Occipital lobe (tissue), 1 donor: ENCODE measurements at regions not wholly inside any gene's neighbourhood (a gene's known extent, or its start where the extent isn't known, plus 50 kb on each side); places are given as distances from the start of the nearest gene placed in this dataset.
"Not testable (repeated sequence)": the region's sequence is repeated elsewhere in the genome, so short reads cannot be mapped to it uniquely, and the experiment has no call there.

Experiments used
- DNase-seq: peaks from one replicate; lab custom pipeline; 2025; lab: John Stamatoyannopoulos, UW

DNA sequence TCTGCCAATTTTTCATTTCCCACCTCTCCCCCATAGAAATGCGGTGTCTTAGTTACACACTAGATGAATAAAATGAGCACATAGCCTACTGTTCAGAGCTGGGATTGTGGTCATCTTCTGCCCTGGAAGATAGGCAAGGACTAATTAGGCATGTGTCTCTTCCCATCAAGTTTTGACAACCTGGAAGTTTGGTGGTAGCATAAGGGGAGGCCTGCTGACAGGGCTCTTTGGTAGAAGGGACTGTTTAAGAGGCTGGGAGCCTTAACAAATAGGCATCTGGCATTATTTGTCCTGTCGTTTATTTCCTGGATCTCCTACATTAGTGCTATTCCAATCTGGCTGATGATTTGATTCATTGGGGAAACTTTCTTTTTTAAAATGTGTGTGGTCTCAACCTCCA is 512.3 kb downstream of the ZNF385D start:
- DNase-seq: no peak

DNA sequence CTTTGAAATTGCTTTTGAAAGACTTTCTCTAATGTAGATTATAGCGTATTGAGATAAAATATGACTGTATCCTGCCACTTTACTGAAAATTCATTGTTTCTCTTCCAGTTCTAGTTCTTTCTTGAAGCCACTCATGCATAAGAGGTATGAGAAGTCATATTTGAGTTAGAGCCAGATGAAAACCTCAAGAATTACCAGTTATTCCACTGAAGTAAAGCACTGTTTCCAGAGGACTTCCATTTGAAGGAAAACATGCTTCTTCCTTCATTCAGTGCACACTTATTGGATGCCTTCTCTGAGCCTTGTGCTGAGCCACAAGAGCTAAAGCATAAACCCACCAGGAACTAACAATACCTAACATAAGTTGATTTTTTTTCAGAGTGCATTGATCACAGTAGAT is 513.4 kb downstream of the ZNF385D start:
- no peak for DNase-seq

DNA sequence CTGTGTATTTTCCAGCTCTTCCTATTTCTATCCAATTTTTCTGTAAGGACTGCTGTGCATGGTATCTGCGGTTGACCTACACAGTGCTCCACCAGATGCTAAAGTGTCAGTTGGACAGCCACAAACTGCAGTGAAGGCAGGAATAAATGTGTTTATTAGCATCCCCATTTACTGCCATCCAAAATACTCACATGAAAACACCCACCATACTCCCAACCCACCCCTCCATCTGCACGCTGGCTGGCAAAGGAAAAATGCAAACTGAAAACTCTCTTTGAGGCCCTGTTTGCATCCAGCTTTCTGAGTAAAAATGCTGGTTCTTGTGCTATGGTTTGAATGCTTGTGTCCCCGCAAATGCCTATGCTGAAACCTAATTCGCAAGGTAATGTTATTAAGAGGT is 515.5 kb downstream of the ZNF385D start:
- DNase-seq: no peak

DNA sequence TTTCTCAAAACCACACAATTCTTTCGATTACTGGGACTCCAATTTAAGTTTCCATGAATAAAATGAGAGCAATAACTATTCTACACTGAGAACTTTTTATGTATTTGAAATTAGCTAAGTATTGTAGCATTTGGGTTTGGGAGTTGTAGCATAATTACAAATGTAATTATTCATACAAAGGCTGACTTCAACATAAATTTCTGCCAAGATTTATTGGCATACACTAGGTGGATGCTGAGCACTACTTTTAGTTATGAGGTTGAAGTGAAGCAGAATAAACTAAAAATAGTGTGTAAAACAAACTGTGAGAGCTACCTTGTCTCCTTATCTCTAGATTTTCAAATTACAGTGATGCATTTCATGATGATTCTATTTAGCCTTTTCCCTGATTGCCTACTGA is 516.1 kb downstream of the ZNF385D start:
- no peak for DNase-seq

DNA sequence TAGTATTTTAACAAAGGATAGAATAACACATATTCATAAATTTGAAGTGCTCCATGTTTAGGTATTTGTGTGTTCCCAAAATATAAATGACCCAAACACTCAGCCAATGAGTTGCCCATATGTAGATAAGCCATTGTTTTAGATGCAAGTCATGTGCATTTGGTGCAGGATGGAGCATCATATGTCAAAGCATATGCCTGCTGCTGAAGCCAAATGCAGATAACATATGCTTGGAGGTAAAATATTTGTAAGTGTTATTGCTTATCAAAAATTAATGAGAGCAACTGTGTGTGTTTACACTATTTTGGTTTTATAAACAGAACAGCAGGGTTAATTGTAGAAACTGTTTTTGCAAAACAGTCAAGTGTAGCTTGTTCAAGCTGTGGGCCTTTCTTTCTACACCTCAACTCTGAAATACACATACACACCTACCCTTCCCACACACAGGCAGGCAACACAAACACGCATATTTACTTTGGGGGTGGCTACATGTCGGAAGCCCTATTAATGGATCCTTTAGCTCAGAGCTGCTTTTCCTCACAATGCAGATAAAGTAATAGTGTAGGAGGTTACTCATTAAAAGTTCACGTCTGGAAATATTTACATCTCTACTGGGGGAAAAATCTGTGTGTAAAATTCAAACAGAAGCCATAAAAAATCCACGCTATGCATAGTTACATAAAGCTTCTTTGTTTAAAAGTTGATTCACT is 521.4 kb downstream of the ZNF385D start:
- no peak for DNase-seq

DNA sequence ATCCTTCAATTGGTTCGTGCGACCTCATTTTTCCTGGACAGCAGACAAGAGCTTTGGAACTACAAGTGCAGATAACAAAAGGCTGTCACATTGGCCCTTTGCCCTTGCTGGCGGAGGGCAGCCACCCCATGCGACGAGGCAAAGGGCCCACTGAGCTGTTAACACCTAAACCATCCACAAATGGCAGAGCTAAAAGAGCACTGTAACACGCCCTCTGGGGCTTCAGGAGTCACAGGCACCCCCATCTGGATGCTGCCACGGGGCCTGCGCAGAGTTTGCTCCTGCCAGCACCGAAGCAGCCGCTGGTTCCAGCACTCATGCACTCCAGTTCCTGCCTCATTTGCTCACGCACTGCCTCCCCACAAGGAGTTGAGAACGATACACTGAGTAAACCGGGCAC is 524.9 kb downstream of the ZNF385D start:
- no peak for DNase-seq

DNA sequence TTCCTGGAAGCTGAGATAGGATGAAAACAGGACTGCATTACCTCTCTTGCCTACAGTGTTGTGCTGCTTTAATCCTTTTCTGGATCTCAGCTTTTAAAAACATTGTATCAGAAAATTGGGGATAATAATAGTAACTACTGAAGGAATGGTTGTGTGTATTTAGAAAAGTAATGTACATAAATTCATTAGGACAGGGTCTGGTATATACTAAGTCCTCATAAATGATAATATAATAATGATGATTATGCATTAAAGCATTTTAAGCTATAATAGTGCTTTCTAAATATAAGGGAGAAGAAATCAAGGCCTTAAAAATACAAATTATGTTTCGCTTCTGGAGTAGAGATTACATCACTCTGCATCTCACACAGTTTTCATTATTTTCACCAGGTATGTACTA is 530.1 kb downstream of the ZNF385D start:
- no peak for DNase-seq

DNA sequence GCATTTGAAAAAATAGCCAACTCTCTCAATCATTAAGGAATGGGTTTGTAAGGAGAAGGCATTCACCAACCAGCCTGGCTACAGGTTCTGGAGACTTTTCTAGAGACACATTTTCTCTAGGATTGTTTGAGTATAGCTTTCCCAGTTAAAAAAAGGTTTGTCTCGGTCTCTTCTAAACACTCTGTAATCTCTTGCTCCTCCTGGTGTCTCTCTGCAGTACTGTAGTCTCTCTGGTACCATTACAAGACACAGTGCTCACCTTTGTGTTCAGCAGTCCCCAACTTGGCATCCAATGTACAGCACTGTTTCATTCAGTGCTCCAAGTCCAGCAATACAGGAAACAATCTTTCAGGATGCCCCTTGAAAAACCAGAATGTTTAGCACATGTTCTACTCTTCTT is 534.4 kb downstream of the ZNF385D start:
- DNase-seq: no peak

DNA sequence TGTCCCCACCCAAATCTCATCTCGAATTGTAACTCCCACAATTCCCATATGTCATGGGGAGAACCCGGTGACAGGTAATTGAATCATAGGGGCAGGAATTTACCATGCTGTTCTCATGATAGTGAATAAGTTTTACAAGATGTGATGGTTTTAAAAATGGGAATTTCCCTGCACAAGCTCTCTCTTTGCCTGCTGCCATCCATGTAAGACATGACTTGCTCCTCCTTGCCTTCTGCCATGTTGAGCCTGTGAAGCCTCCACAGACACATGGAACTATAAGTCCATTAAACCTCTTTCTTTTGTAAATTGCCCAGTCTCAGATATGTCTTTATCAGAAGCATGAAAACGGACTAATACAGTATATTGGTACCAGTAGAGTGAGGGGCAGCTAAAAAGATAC is 546.9 kb downstream of the ZNF385D start:
- DNase-seq: not testable (repeated sequence)

DNA sequence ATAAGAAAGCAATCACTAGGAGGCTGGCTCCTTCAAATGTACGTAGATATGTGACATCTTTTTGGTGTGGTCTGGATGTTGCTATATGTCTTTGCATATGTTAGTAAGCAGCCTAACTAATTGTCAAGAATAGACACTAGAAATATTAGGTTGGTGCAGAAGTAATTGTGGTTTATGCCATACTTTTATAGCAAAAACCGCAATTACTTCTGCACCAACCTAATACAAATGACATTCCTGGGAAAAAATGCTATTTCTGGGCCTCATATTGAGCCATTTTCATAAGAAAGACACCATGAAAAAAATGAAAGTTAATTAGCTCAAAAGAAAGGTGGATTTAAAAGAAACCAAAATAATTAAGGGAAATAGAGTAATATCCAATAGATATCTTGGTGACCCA is 555.8 kb downstream of the ZNF385D start:
- DNase-seq: no peak

DNA sequence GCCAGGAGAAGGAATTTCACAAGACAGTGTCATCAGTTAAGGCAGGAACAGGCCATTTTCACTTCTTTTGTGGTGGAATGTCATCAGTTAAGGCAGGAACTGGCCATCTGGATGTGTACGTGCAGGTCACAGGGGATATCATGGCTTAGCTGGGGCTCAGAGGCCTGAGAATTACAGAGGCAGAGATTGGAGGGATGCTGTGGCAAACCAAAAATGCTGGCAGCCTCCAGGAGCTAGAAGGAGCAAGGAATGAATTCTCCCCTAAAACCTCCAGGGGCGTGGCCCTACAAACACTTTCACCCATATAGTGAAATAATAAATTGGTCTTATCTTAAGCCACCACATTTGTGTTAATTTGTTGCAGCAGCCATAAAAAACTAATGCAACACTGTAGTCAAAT is 557.0 kb downstream of the ZNF385D start:
- DNase-seq: not testable (repeated sequence)

DNA sequence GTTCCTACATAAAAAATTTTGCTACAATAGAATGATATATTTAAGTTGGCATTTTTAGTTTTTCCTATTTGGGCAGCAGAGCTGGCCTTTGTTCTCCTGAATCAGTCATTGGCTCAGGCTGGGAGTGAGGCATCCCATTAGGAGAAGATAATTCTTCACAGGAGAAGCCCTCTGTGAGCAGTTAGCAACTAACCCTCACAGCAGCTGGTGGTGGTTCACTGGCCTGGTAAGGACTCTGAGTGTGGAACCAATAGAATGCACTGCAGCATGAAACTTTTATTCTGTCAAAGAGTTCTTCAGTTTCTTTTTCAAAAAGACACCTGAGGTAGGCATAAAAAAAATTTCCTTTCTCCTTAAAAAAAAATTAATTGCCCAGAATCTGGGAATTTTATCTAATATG is 562.6 kb downstream of the ZNF385D start:
- DNase-seq: no peak

DNA sequence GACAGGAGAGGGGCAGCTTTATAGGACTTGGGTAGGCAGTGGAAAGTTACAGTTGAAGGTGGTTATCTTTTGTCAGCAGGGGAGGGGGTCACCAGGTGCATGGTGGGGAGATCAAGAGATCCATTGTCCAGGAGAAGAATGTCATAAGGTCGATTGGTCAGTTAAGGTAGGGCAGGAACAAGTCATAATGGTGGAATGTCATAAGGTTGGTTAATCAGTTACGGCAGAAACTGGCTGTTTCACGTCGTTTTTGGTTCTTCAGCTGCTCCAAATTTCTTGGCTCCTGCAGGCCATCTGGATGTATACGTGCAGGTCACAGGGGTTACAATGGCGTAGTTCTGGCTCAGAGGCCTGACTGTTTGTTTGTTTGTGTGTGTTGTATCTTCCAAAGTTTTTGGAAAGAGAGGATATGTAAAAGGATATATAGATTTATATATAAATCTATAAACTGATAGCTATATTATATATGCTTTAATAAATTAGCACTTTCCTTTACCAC is 565.1 kb downstream of the ZNF385D start:
- no peak for DNase-seq

DNA sequence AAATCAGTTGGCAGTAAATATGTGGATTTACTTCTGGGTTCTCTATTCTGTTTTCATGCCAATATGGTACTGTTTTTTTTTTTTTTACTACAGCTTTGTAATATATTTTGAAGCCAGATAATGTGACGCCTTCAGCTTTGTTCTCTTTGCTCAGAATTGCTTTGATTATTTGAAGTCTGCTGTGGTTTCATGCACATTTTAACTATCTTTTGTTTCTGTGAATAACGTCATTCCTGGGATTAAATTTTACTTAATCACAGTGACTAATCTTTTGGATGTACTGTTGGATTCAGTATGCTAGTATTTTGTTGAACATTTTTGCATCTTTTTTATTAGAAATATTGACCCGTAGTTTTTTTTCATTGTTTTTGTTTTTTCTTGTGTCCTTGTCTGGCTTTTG is 576.5 kb downstream of the ZNF385D start:
- no peak for DNase-seq

DNA sequence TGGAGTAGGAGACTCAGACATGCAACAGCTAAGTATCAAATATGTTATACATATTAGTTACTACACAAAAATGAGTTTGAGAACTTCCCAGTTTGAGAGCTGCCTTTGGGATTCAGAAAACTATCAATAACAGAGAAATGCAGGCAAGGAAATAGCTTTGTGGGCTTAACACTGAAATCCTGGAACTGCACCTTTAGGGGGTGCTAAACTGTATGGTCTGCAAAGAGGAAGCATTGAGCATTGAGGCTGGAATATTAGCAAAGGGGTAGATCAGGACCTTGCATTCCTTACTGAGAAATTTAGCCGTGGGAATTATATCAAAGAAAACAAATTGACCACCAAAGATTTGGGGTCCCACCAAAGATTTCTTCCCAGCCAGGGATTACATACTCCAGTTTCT is 580.0 kb downstream of the ZNF385D start:
- no peak for DNase-seq

DNA sequence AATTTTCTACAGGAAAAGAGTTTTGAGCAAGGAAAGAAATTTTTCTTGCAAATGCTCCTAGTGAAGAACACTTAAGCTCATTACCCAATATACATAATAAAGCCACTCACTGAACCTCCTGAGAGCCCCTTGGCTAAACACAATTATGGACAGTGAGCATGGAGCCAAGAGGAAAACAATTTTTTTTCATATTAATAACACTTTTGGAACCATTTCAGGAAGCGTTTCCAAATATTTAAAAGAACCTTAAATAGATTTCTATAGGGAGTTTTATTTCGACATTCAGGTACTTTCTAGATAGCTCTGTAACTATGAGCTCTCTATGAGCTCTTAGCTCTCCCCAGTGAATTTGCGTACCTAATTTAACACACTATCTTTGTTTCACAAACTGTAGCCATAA is 581.1 kb downstream of the ZNF385D start:
- no peak for DNase-seq

DNA sequence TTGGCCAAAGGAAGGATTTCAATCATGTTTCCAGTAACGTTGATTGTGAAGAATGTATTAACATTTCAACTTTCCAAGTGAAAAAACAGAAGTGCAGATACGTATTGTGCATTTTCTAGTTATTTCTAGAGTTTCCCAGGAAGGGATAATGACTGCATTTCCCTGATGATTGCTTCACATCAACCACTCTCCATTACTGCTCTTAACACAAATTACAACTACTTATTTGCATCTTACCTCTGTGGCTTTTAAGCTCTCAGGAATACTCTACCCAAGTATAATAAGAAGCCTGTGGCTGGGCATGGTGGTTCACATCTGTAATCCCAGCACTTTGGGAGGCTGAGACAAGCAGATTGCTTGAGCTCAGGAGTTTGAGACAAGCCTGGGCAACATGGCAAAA is 582.5 kb downstream of the ZNF385D start:
- DNase-seq: no peak

DNA sequence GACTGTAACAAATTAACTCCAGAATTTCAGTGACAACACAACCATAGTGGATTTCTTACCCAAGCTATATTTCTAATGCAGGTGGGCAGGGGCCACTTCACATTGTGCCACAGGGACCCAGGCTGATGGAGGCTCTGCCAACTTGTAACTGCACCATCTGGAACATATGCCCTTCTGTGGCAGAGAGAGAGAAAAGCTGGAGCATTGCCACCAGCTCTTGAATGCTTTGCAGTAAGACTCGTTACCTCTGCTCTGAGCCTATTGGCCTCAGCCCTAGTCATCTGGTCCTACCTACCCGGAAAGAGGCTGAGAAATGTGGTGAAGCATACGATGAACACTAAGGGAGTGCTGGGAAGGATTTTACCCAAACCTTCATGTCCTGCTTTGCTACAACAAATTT is 587.1 kb downstream of the ZNF385D start:
- DNase-seq: no peak

DNA sequence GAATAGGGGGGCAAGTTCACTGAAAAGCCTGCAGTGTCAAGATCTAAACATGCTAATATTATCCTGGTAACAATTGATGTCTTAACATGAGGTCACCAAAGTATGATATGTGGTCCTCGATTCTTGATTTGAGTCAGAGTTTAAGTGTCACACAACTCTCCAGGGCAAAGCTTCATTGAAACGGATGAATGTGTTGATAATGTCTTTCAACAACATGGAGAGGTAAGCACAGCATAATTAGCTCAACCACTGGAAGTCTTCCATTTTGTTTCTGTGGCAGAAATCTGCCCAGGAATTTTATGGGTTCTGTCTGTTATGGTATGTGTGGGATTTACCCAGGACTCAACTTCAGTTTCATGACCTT is 591.5 kb downstream of the ZNF385D start:
- no peak for DNase-seq

DNA sequence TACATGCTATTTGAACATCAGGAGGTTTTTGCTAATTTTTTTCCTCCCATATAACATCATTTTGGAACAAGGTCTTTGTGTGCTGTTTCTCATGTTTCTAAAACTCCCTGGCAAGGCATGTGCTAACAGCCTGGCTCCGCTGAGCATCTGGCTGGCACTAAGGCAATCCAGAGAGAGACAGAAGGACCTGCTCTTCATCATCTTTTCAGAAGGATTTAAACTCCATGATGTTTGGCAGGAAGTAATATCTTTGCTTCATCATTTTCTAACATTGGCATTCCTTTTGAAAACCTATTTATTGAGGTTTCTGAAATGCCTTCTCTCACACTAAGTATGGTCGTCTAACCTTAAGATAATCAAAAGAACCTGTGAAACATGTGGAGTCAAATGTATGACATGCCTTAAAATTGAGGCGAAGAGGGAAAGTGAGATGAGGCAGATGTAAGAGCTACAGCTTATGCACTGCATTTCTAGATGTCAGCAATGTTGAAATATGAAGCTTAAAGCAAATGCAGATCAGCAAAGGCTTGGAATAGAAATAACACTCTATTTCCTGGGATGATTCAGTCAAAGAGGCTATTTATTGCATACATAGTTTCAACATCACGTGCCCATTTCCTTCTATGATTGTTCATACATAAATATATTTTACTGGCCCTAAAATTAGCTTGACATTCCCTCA is 592.0 kb downstream of the ZNF385D start:
- peak; percentile 3 for DNase-seq

DNA sequence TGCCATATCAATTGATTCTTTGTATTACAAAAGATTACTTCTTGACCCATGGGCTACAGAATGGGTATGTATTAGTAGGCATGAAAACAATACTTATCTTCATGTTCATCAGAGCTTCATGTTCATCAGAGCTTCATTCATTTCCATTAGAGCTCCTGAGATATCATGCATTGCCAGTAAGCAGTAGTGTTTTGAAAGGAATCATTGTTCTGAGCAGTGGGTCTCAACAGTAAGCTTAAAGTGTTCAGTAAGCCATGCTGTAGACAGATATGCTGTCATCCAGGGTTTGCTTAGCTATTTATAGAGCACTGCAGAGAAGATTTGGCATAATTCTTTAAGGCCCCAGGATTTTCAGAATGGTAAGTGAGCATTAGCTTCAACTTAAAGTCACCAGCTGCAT is 596.1 kb downstream of the ZNF385D start:
- DNase-seq: no peak

DNA sequence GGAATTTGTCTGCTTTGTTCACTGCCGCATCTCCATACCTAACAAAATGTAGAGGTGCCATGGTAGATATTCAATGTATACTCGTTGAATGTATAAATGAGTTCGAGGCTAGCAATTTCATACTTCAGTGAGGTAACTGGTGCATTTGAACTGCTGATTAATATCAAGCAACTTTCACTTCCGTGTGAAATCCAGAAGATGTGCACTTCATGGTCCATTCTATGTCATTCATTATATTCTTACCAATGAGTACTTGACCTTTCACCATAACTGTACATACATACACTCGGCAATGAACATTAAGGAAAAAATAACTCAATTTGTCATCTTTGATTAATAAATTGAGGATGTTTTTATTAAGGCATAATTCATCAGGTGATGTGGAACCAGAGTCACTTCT is 598.5 kb downstream of the ZNF385D start:
- DNase-seq: no peak

DNA sequence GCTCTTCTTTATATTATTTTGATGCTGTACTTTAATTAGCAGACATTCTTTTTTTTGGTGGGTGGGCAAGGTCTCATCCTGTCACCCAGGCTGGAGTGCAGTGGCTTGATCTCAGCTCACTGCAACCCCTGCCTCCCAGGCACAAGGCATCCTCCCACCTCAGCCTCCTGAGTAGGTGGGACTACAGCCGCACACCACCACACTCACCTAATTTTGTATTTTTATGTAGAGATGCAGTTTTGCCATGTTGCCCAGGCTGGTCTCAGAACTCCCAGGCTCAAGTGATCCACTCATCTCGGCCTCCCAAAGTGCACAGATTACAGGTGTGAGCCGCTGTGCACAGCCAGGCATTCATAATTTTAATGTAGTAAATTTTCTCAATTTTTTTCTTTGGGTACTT is 608.1 kb downstream of the ZNF385D start:
- no peak for DNase-seq
